ENCODE measurements at regions not wholly inside any gene's neighbourhood (a gene's known extent, or its start where the extent isn't known, plus 50 kb on each side); places are given as distances from the start of the nearest gene placed in this dataset.

DNA sequence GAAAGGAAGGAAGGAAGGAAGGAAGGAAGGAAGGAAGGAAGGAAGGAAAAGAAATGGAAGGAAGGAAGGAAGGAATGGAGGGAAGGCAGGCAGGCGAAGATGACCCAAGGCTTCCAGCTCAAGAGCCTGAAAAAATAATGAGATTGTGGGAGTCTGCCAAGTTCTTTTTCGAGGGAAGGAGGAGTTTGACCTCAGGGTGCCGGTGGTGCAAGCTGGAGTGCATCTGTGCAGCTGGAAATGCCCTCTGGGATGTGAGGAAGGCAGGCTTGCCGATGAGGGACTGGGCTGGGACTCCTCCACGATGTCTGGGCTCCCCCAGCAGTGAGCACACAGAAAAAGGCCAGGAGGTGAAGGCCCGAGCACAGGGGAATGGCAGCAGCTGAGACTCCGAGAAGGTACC, 154.9 kb upstream of the DAPK1 start:
- no peak for TF ChIP-seq CTCF (IDR thresholded peaks at IDR 0.05; ENCODE audit: extremely low read depth in 1 of 2, insufficient read depth in 1 of 2, low read depth in 1 of 2, low read length in 2 of 2)
- no peak for TF ChIP-seq MYC (IDR thresholded peaks at IDR 0.05; ENCODE audit: low read depth, low read length)
- TF ChIP-seq POLR2A (IDR thresholded peaks at IDR 0.05; ENCODE audit: low read depth, low read length) = no peak
- TF ChIP-seq POLR2AphosphoS5 (IDR thresholded peaks at IDR 0.05; ENCODE audit: insufficient read depth, low read depth, low read length) = no peak
- no peak for TF ChIP-seq EZH2 (IDR thresholded peaks at IDR 0.05; ENCODE audit: borderline replicate concordance, low read depth, low read length, severe bottlenecking)
- TF ChIP-seq FOS (IDR thresholded peaks at IDR 0.05; ENCODE audit: borderline replicate concordance, insufficient read depth, low read length) = no peak
- TF ChIP-seq, protein P1, sequence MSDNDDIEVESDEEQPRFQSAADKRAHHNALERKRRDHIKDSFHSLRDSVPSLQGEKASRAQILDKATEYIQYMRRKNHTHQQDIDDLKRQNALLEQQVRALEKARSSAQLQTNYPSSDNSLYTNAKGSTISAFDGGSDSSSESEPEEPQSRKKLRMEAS (IDR thresholded peaks at IDR 0.05; ENCODE audit: insufficient read depth, insufficient read length) = no peak
- TF ChIP-seq JUN (IDR thresholded peaks at IDR 0.05; ENCODE audit: borderline replicate concordance, insufficient read depth, insufficient read length, low read depth) = no peak
- no peak for TF ChIP-seq GATA2 (IDR thresholded peaks at IDR 0.05; ENCODE audit: insufficient read depth, insufficient read length, low read depth, low read length)

Data from endothelial cell of umbilical vein (primary cell).